GM12878 (cell line): ENCODE measurements at regions not wholly inside any gene's neighbourhood (a gene's known extent, or its start where the extent isn't known, plus 50 kb on each side); places are given as distances from the start of the nearest gene placed in this dataset.
"Not testable (repeated sequence)": the region's sequence is repeated elsewhere in the genome, so short reads cannot be mapped to it uniquely, and the experiment has no call there.

Experiments used
- ATAC-seq: fragments of 200-7000 bp; cut with Tn5 transposase; 3 replicates; pipeline ENCODE4 v1.9.1; 2020; ENCODE audit warnings: mild to moderate bottlenecking, moderate library complexity
- BruUV-seq: library from RNA; stranded (reverse); fragments of 400-500 nt; replicated peaks from 2 replicates; lab custom pipeline; 2021; lab: Mats Ljungman, UMichigan
- CTCF ChIA-PET: fragments of 300-600 bp; sonication (Branson Sonifier 250); formaldehyde crosslinking; extraction: SDS; loops from one replicate; lab custom pipeline; 2021; ENCODE audit warnings: inconsistent platforms; lab: Yijun Ruan, JAX
- POLR2A ChIA-PET: fragments of 350-600 bp; formaldehyde crosslinking; extraction: SDS; loops from one replicate; lab custom pipeline; 2021; ENCODE audit warnings: inconsistent platforms; lab: Charles Lee
- RAD21 ChIA-PET: fragments of 300-600 bp; sonication (Branson Sonifier 250); formaldehyde crosslinking; loops from one replicate; lab custom pipeline; 2023; ENCODE audit warnings: antibody characterized with exemption; ENCODE audit not compliant: unreplicated experiment; lab: Charles Lee
- SMC1A ChIA-PET: fragments of 300-600 bp; sonication (Branson Sonifier 250); formaldehyde crosslinking; loops from one replicate; lab custom pipeline; 2023; ENCODE audit not compliant: unreplicated experiment, uncharacterized antibody; lab: Charles Lee
- DNase-seq: peaks from one replicate; pipeline ENCODE4 v3.0.0-alpha.2; 2011; ENCODE audit warnings: low read depth, low spot score
- FAIRE-seq: peaks from 3 replicates; lab custom pipeline; 2011; peaks lifted over from hg19 to GRCh38; lab: Jason Lieb, UNC
- H2AFZ ChIP-seq: 2 replicates; pipeline ENCODE4 v1.6.0; 2011; ENCODE audit warnings: low read depth, low read length, control low read depth; ENCODE audit not compliant: control insufficient read depth
- H3K27ac ChIP-seq: 2 replicates; pipeline ENCODE4 v1.5.1; 2011; ENCODE audit warnings: control low read depth; ENCODE audit not compliant: control insufficient read depth, insufficient read depth
- H3K27me3 ChIP-seq, 2 experiments: replicated peaks in 1 of 2; 2 replicates each; pipeline versions ENCODE4 v1.6.0 to v1.6.1; 2011; ENCODE audit warnings: low read length in 1 of 2; ENCODE audit not compliant: control insufficient read depth in 2 of 2, insufficient read depth in 2 of 2
- H3K36me3 ChIP-seq, 2 experiments: 2 replicates each; pipeline ENCODE4 v1.5.1; 2011; ENCODE audit warnings: low read length in 1 of 2; ENCODE audit not compliant: control insufficient read depth in 2 of 2, insufficient read depth in 2 of 2
- H3K4me1 ChIP-seq: 2 replicates; pipeline ENCODE4 v1.6.1; 2011; ENCODE audit warnings: mild to moderate bottlenecking, low read length, moderate library complexity, mixed read lengths; ENCODE audit not compliant: control insufficient read depth, insufficient read depth
- H3K4me2 ChIP-seq: 2 replicates; pipeline ENCODE4 v1.6.0; 2011; ENCODE audit warnings: control low read depth; ENCODE audit not compliant: control insufficient read depth, insufficient read depth
- H3K4me3 ChIP-seq: fragments of 200-600 bp; sonication (generic); 2 replicates; pipeline ENCODE4 v1.5.1; 2016
- H3K79me2 ChIP-seq: 2 replicates; pipeline ENCODE4 v1.6.0; 2011; ENCODE audit warnings: low read length; ENCODE audit not compliant: control insufficient read depth, insufficient read depth
- H3K9ac ChIP-seq: 2 replicates; pipeline ENCODE4 v1.8.0; 2011; ENCODE audit warnings: low read length, control low read depth, mixed read lengths; ENCODE audit not compliant: control insufficient read depth, insufficient read depth
- H3K9me3 ChIP-seq: replicated peaks from 3 replicates; pipeline ENCODE4 v1.5.1; 2011; ENCODE audit warnings: mild to moderate bottlenecking, low read length; ENCODE audit not compliant: control insufficient read depth, insufficient read depth
- H4K20me1 ChIP-seq: 2 replicates; pipeline ENCODE4 v1.6.0; 2011; ENCODE audit not compliant: control insufficient read depth, insufficient read depth
- WGBS: methylation state at CpG from one replicate; pipeline ENCODE4 v1.1.6; 2016; ENCODE audit warnings: low lambda C conversion rate; ENCODE audit not compliant: insufficient replicate concordance, insufficient coverage; ENCODE audit errors: missing lambda C conversion rate; 5-methylcytosine and 5-hydroxymethylcytosine counted together
- in situ Hi-C: fragments of 300-500 bp; cut with MboI; formaldehyde crosslinking; loops from 9 replicates; pipeline ENCODE4 v1.14.3; 2018; ENCODE audit warnings: mixed read lengths
- intact Hi-C: fragments of 100-400 bp; cut with micrococcal nuclease; formaldehyde crosslinking; loops from one replicate; pipeline ENCODE4 v1.14.2; 2022; ENCODE audit not compliant: unreplicated experiment

- H2AFZ ChIP-seq, H3K27ac ChIP-seq, CTCF ChIA-PET, H3K79me2 ChIP-seq, intact Hi-C loops, BruUV-seq, H3K9ac ChIP-seq, DNase-seq, H3K36me3 ChIP-seq, ATAC-seq, H3K9me3 ChIP-seq, H3K4me2 ChIP-seq, in situ Hi-C loops, FAIRE-seq, POLR2A ChIA-PET, H4K20me1 ChIP-seq, H3K27me3 ChIP-seq, H3K4me3 ChIP-seq, RAD21 ChIA-PET, H3K4me1 ChIP-seq: not testable (repeated sequence)
- SMC1A ChIA-PET, result interaction anchor here (1.0 kb wide), 1 partner anchor 17 kb away, joined by 3 read pairs; no protein-coding TSS in a partner anchor
- 21% methylated on average over 6 of the region's 6 CpGs for WGBS
Observed at GRCh38 chrX:79827611-79828010, 186.9 kb upstream of the TBX22 start.

- H3K36me3 ChIP-seq, intact Hi-C loops, in situ Hi-C loops, BruUV-seq, H2AFZ ChIP-seq, H3K4me2 ChIP-seq, H3K9ac ChIP-seq, H3K27me3 ChIP-seq, SMC1A ChIA-PET, H3K9me3 ChIP-seq, H3K79me2 ChIP-seq, RAD21 ChIA-PET, CTCF ChIA-PET, POLR2A ChIA-PET, ATAC-seq, H3K27ac ChIP-seq, DNase-seq, H3K4me1 ChIP-seq, FAIRE-seq, H3K4me3 ChIP-seq, H4K20me1 ChIP-seq: not testable (repeated sequence)
- WGBS, result 29% methylated on average over 2 of the region's 2 CpGs
Observed at GRCh38 chrX:79850114-79850513, 164.4 kb upstream of the TBX22 start.
